ENCODE measurements at regions not wholly inside any gene's neighbourhood (a gene's known extent, or its start where the extent isn't known, plus 50 kb on each side); places are given as distances from the start of the nearest gene placed in this dataset.
"Not testable (repeated sequence)": the region's sequence is repeated elsewhere in the genome, so short reads cannot be mapped to it uniquely, and the experiment has no call there.

- Histone ChIP-seq H3K4me1 (ENCODE audit: insufficient read depth, low read length) (peaks cover 2% of the 10 kb centered on the region; the same call in 1 of the 2 replicates), H3K27me3 (ENCODE audit: insufficient read depth, low read length) (no peaks in the 10 kb centered on the region), H3K9me3 (ENCODE audit: insufficient read depth, low read depth, low read length) (no peaks in the 10 kb centered on the region), H3K4me3 (ENCODE audit: low read length) (no peak overlapping the region), H3K36me3 (ENCODE audit: insufficient read depth, low read depth, low read length) (no peaks in the 10 kb centered on the region), H3K9ac (ENCODE audit: low read depth, low read length) (no peak overlapping the region), H3K27ac (ENCODE audit: low read length) (no peak overlapping the region)
Observed at GRCh38 chr3:88301273-88301995, 151.7 kb downstream of the C3orf38 start.

GRCh38 chr3:88301996-88302393 lies 152.2 kb downstream of the C3orf38 start:
- no peaks in the 10 kb centered on the region for H3K36me3 ChIP-seq (ENCODE audit: insufficient read depth, low read depth, low read length)
- peaks cover 7% of the 10 kb centered on the region for H3K4me1 ChIP-seq (ENCODE audit: insufficient read depth, low read length)
- H3K27ac ChIP-seq (ENCODE audit: low read length), result no peak overlapping the region
- no peaks in the 10 kb centered on the region for H3K27me3 ChIP-seq (ENCODE audit: insufficient read depth, low read length)
- H3K9ac ChIP-seq (ENCODE audit: low read depth, low read length), result no peak overlapping the region
- H3K4me3 ChIP-seq (ENCODE audit: low read length), result no peak overlapping the region
- no peaks in the 10 kb centered on the region for H3K9me3 ChIP-seq (ENCODE audit: insufficient read depth, low read depth, low read length)

- H3K27ac ChIP-seq (ENCODE audit: low read length); H3K4me3 ChIP-seq (ENCODE audit: low read length); H3K9me3 ChIP-seq (ENCODE audit: insufficient read depth, low read depth, low read length); H3K4me1 ChIP-seq (ENCODE audit: insufficient read depth, low read length); H3K36me3 ChIP-seq (ENCODE audit: insufficient read depth, low read depth, low read length); H3K9ac ChIP-seq (ENCODE audit: low read depth, low read length); H3K27me3 ChIP-seq (ENCODE audit: insufficient read depth, low read length): not testable (repeated sequence)
Observed at GRCh38 chr3:88303331-88303904, 153.7 kb downstream of the C3orf38 start.

- Histone ChIP-seq H3K4me3 (ENCODE audit: low read length) (no peak overlapping the region), H3K27ac (ENCODE audit: low read length) (no peak overlapping the region), H3K9ac (ENCODE audit: low read depth, low read length) (no peak overlapping the region), H3K4me1 (ENCODE audit: insufficient read depth, low read length) (peaks cover 17% of the 10 kb centered on the region), H3K36me3 (ENCODE audit: insufficient read depth, low read depth, low read length) (no peaks in the 10 kb centered on the region), H3K9me3 (ENCODE audit: insufficient read depth, low read depth, low read length) (no peaks in the 10 kb centered on the region), H3K27me3 (ENCODE audit: insufficient read depth, low read length) (no peaks in the 10 kb centered on the region)
Observed at GRCh38 chr3:88307666-88308065, 157.9 kb downstream of the C3orf38 start.

- Histone ChIP-seq H3K27ac (ENCODE audit: low read length) (no peak overlapping the region), H3K9me3 (ENCODE audit: insufficient read depth, low read depth, low read length) (no peaks in the 10 kb centered on the region), H3K4me1 (ENCODE audit: insufficient read depth, low read length) (peaks cover 13% of the 10 kb centered on the region), H3K4me3 (ENCODE audit: low read length) (no peak overlapping the region), H3K27me3 (ENCODE audit: insufficient read depth, low read length) (no peaks in the 10 kb centered on the region), H3K9ac (ENCODE audit: low read depth, low read length) (no peak overlapping the region), H3K36me3 (ENCODE audit: insufficient read depth, low read depth, low read length) (no peaks in the 10 kb centered on the region)
Observed at GRCh38 chr3:88311826-88312225, 162.1 kb downstream of the C3orf38 start.

GRCh38 chr3:88312256-88312655 lies 162.5 kb downstream of the C3orf38 start:
- Histone ChIP-seq H3K4me1 (ENCODE audit: insufficient read depth, low read length) (peaks cover 10% of the 10 kb centered on the region; the same call in 1 of the 2 replicates), H3K9me3 (ENCODE audit: insufficient read depth, low read depth, low read length) (no peaks in the 10 kb centered on the region), H3K27me3 (ENCODE audit: insufficient read depth, low read length) (no peaks in the 10 kb centered on the region), H3K36me3 (ENCODE audit: insufficient read depth, low read depth, low read length) (no peaks in the 10 kb centered on the region), H3K9ac (ENCODE audit: low read depth, low read length) (no peak overlapping the region), H3K4me3 (ENCODE audit: low read length) (no peak overlapping the region), H3K27ac (ENCODE audit: low read length) (no peak overlapping the region)

- 0 out of 2 replicates have a peak, but pooled peaks cover 2% of the 10 kb centered on the region for H3K4me1 ChIP-seq (ENCODE audit: insufficient read depth, low read length)
Observed at GRCh38 chr3:88318067-88318466, 168.3 kb downstream of the C3orf38 start.

GRCh38 chr3:88321363-88322050 lies 171.7 kb downstream of the C3orf38 start:
- H3K9me3 ChIP-seq (ENCODE audit: insufficient read depth, low read depth, low read length), result no peaks in the 10 kb centered on the region
- no peak overlapping the region for H3K9ac ChIP-seq (ENCODE audit: low read depth, low read length)
- H3K4me3 ChIP-seq (ENCODE audit: low read length), result no peak overlapping the region
- H3K4me1 ChIP-seq (ENCODE audit: insufficient read depth, low read length), result no peaks in the 10 kb centered on the region
- no peak overlapping the region for H3K27ac ChIP-seq (ENCODE audit: low read length)
- no peaks in the 10 kb centered on the region for H3K27me3 ChIP-seq (ENCODE audit: insufficient read depth, low read length)
- H3K36me3 ChIP-seq (ENCODE audit: insufficient read depth, low read depth, low read length), result no peaks in the 10 kb centered on the region

More at GRCh38 chr3:88318067-88318466, 168.3 kb downstream of the C3orf38 start:
- Histone ChIP-seq H3K36me3 (ENCODE audit: insufficient read depth, low read depth, low read length) (no peaks in the 10 kb centered on the region), H3K27me3 (ENCODE audit: insufficient read depth, low read length) (no peaks in the 10 kb centered on the region), H3K27ac (ENCODE audit: low read length) (no peak overlapping the region), H3K9me3 (ENCODE audit: insufficient read depth, low read depth, low read length) (no peaks in the 10 kb centered on the region), H3K4me3 (ENCODE audit: low read length) (no peak overlapping the region), H3K9ac (ENCODE audit: low read depth, low read length) (no peak overlapping the region)

GRCh38 chr3:88324788-88325187 lies 175.0 kb downstream of the C3orf38 start:
- Histone ChIP-seq H3K4me3 (ENCODE audit: low read length) (no peak overlapping the region), H3K27me3 (ENCODE audit: insufficient read depth, low read length) (no peaks in the 10 kb centered on the region), H3K9ac (ENCODE audit: low read depth, low read length) (no peak overlapping the region), H3K9me3 (ENCODE audit: insufficient read depth, low read depth, low read length) (no peaks in the 10 kb centered on the region), H3K36me3 (ENCODE audit: insufficient read depth, low read depth, low read length) (no peaks in the 10 kb centered on the region), H3K27ac (ENCODE audit: low read length) (no peak overlapping the region), H3K4me1 (ENCODE audit: insufficient read depth, low read length) (no peaks in the 10 kb centered on the region)

GRCh38 chr3:88334187-88334868 lies 184.6 kb downstream of the C3orf38 start:
- Histone ChIP-seq H3K4me3 (ENCODE audit: low read length) (no peak overlapping the region), H3K9ac (ENCODE audit: low read depth, low read length) (no peak overlapping the region), H3K27ac (ENCODE audit: low read length) (no peak overlapping the region), H3K27me3 (ENCODE audit: insufficient read depth, low read length) (no peaks in the 10 kb centered on the region), H3K36me3 (ENCODE audit: insufficient read depth, low read depth, low read length) (no peaks in the 10 kb centered on the region), H3K4me1 (ENCODE audit: insufficient read depth, low read length) (no peaks in the 10 kb centered on the region; the same call in 1 of the 2 replicates), H3K9me3 (ENCODE audit: insufficient read depth, low read depth, low read length) (peaks cover 11% of the 10 kb centered on the region; the same call in 1 of the 2 replicates)

- Histone ChIP-seq H3K36me3 (ENCODE audit: insufficient read depth, low read depth, low read length) (no peaks in the 10 kb centered on the region), H3K27me3 (ENCODE audit: insufficient read depth, low read length) (no peaks in the 10 kb centered on the region), H3K9ac (ENCODE audit: low read depth, low read length) (no peak overlapping the region), H3K4me1 (ENCODE audit: insufficient read depth, low read length) (no peaks in the 10 kb centered on the region), H3K9me3 (ENCODE audit: insufficient read depth, low read depth, low read length) (peaks cover 11% of the 10 kb centered on the region; the same call in 1 of the 2 replicates), H3K4me3 (ENCODE audit: low read length) (no peak overlapping the region), H3K27ac (ENCODE audit: low read length) (no peak overlapping the region)
Observed at GRCh38 chr3:88336894-88337293, 187.1 kb downstream of the C3orf38 start.

Measured in iPS-20b (cell line).